ENCODE measurements at regions not wholly inside any gene's neighbourhood (a gene's known extent, or its start where the extent isn't known, plus 50 kb on each side); places are given as distances from the start of the nearest gene placed in this dataset.

DNA sequence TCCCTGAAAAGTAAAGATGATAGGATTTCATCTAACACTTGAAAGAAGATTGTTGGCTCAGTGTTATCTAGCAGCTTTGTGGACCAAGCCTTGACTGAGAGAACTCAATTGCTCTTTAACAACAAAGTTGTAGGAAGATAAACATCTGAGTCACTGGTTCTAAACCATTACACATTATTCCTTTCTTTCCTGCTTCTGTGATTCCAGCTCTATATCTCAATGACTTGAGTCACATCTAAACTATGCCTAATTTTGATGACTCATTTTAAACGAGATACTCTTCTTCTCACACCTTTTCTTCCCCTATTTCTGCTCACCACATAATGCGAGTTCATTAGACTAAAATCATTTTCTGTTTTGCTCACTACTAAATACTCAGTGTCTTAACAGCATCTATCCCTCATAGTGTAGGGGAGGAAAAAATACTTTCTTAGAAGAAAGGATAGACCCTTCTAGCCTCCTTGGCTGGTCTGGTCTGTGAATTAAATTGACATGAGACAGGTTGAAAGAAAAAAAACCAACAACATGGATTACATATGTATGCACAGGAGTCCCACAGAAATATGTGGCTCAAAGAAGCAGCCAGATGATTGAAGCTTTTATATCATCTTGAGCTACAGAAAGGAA lies 201.4 kb downstream of the C12orf50 start:
- Histone ChIP-seq H3K4me3 (no peak overlapping the region), H3K9me3 (no peaks in the 10 kb centered on the region), H3K27ac (no peak overlapping the region), H3K4me1 (no peaks in the 10 kb centered on the region), H3K36me3 (no peaks in the 10 kb centered on the region), H3K27me3 (no peaks in the 10 kb centered on the region)
- no peak for DNase-seq
- TF ChIP-seq POLR2A (IDR thresholded peaks at IDR 0.05), result no peak
- TF ChIP-seq, protein P1, sequence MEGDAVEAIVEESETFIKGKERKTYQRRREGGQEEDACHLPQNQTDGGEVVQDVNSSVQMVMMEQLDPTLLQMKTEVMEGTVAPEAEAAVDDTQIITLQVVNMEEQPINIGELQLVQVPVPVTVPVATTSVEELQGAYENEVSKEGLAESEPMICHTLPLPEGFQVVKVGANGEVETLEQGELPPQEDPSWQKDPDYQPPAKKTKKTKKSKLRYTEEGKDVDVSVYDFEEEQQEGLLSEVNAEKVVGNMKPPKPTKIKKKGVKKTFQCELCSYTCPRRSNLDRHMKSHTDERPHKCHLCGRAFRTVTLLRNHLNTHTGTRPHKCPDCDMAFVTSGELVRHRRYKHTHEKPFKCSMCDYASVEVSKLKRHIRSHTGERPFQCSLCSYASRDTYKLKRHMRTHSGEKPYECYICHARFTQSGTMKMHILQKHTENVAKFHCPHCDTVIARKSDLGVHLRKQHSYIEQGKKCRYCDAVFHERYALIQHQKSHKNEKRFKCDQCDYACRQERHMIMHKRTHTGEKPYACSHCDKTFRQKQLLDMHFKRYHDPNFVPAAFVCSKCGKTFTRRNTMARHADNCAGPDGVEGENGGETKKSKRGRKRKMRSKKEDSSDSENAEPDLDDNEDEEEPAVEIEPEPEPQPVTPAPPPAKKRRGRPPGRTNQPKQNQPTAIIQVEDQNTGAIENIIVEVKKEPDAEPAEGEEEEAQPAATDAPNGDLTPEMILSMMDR (IDR thresholded peaks at IDR 0.05), result no peak
- intact Hi-C loops (cut with DNase I; ENCODE audit: low total_unique reads), result no loop called here

DNA sequence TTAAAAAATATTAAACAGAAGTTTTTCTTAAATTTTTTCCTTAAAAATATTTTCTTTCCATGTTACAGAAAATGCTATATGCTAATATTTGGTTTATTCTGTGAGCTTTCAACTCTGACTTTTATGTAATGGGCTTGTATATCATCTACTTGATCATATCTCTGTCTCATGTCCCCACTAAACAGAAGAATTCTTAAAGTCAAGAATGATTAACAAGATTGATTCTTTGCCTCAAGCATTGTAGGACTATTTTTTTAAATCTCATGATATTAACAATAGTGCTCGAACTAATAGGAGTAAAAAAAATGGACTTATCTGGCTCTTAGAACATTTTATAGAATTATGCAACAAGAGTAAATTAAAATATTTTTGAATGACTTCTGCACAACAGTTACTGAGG lies 206.3 kb downstream of the C12orf50 start:
- TF ChIP-seq POLR2A (IDR thresholded peaks at IDR 0.05), result no peak
- DNase-seq, result no peak

DNA sequence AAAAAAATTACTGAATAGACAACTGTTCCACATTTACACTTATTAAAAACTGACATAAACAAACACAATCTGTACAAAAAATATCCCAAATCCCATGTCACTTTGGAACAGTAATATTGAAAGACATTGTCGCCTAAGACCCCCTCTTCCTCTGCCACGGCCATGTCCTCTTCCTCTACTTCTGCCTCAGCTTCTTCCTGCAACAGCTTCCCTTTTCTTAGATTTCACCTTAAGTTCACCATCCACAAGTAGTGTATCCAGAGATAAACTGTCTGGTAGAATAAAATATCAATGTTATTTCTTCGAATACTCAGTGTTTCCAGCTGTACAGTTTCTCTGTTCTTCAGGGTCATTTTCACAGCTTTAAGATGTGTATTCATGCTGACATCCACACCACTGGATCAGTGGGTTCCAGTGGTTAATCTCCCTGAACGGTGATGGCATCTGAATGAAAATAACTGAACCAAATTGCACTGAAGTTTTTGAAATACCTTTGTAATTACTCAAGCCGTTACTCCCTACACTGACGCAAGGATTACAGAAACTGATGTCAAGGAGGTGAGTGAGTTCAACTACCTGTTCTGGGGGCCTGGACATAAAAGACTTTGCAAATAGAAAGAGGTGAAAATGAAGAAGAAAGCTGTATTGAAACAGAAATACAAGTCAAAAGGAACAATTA lies 208.5 kb downstream of the C12orf50 start:
- Histone ChIP-seq H3K4me1 (no peaks in the 10 kb centered on the region), H3K36me3 (no peaks in the 10 kb centered on the region), H3K9me3 (no peaks in the 10 kb centered on the region), H3K4me3 (no peak overlapping the region), H3K27ac (no peak overlapping the region), H3K27me3 (no peaks in the 10 kb centered on the region)
- no peak for DNase-seq
- TF ChIP-seq, protein P1 (IDR thresholded peaks at IDR 0.05), result no peak
- TF ChIP-seq POLR2A (IDR thresholded peaks at IDR 0.05), result no peak
- intact Hi-C loops (cut with DNase I; ENCODE audit: low total_unique reads), result no loop called here

More for the DNA sequence above, 206.3 kb downstream of the C12orf50 start:
- no peak overlapping the region for H3K27ac ChIP-seq
- H3K4me3 ChIP-seq, result no peak overlapping the region
- H3K27me3 ChIP-seq, result no peaks in the 10 kb centered on the region
- H3K9me3 ChIP-seq, result no peaks in the 10 kb centered on the region
- intact Hi-C loops (cut with DNase I; ENCODE audit: low total_unique reads), result no loop called here
- H3K4me1 ChIP-seq, result no peaks in the 10 kb centered on the region
- no peaks in the 10 kb centered on the region for H3K36me3 ChIP-seq

DNA sequence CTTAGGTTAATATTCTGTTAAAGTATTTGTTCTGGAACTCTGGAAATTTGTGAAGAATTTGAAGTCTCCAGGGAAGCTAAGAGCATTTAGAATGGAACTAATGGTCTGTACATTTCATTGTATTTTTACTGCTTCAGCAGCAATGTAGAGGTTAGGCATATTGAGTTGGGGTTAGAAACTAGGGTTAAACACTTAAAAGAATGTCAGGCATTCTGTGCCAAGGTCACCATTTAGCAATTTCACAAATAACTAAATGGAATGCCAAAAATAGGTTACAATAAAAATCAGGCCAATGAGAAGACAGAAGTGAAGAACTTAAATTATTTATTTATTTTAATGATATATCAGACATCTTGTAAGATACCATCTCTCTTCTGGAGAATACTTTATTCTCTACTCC lies 210.8 kb downstream of the C12orf50 start:
- no peak for DNase-seq
- Histone ChIP-seq H3K36me3 (no peaks in the 10 kb centered on the region), H3K27me3 (no peaks in the 10 kb centered on the region), H3K4me1 (no peaks in the 10 kb centered on the region), H3K27ac (no peak overlapping the region), H3K4me3 (no peak overlapping the region), H3K9me3 (no peaks in the 10 kb centered on the region)
- no peak for TF ChIP-seq POLR2A (IDR thresholded peaks at IDR 0.05)
- TF ChIP-seq, protein P1 (IDR thresholded peaks at IDR 0.05), result no peak
- intact Hi-C loops (cut with DNase I; ENCODE audit: low total_unique reads), result no loop called here

DNA sequence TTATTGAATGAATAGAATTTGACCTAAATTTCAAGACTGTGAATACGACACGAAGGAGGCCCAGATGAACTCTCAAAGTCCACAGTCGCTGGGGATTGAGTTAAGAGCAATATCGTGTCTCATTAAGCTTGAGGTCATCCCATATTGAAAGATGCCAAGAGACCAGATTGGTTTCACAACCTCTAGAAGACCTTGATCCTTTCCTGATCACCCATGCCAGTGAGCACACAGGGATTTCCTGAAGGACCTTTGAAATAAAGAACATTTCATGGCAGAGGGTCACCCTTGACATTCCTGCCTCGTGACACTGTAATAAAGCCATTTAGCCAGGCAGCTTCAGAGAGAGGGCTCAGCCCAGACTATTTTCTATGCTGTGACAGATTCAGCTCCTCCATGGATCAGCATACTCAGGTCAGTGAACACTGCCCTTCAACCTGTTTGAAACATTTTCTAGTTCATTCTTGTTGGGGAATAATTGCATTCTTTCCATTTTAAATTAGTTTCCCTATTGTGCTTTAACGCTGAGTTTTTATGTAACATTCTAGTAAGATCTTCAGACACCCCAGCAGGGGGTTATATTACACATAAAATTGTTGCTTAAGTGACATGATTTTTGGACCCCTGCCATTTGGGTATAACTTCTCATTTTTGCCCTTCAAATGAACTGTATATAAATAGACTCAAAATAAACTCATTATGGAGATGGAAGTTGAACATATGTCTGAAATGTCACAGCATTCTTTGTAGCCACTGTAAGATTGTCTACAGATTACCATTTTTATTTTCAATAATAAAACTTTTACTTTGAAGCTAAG lies 213.2 kb downstream of the C12orf50 start:
- Histone ChIP-seq H3K4me3 (no peak overlapping the region), H3K36me3 (no peaks in the 10 kb centered on the region), H3K4me1 (no peaks in the 10 kb centered on the region), H3K27me3 (no peaks in the 10 kb centered on the region), H3K9me3 (no peaks in the 10 kb centered on the region), H3K27ac (no peak overlapping the region)
- intact Hi-C loops (cut with DNase I; ENCODE audit: low total_unique reads), result no loop called here
- TF ChIP-seq, protein P1 (IDR thresholded peaks at IDR 0.05), result no peak
- TF ChIP-seq POLR2A (IDR thresholded peaks at IDR 0.05), result no peak
- no peak for DNase-seq
